Stomach (tissue), 8 donors: ENCODE measurements at regions not wholly inside any gene's neighbourhood (a gene's known extent, or its start where the extent isn't known, plus 50 kb on each side); places are given as distances from the start of the nearest gene placed in this dataset.
A peak's percentile ranks its signal among the peaks of the same experiment; 100 is the strongest.

ENCODE experiments used
- DNase-seq, 2 donors: peaks; one replicate each; pipeline versions ENCODE4 v3.0.0 to v3.0.0-alpha.2; 2013 to 2019
- H3K27ac ChIP-seq, 5 donors: fragments of 200-600 bp in 4 of 5; sonication (generic) in 4 of 5; one replicate each; pipeline ENCODE4 v1.5.1; 2013 to 2019; ENCODE audit warnings: mild to moderate bottlenecking in 1 of 5, moderate library complexity in 1 of 5
- H3K27me3 ChIP-seq, 3 donors: fragments of 200-600 bp; sonication (generic); one replicate each; pipeline ENCODE4 v1.5.1; 2017 to 2019; ENCODE audit warnings: mixed run types in 1 of 3
- H3K36me3 ChIP-seq, 4 donors: fragments of 200-600 bp; sonication (generic); 1 replicate in 3 of 4; 2 replicates in 1 of 4; pipeline ENCODE4 v1.5.1; 2016 to 2019
- H3K4me1 ChIP-seq, 4 donors: fragments of 200-600 bp; sonication (generic); one replicate each; pipeline ENCODE4 v1.5.1; 2016 to 2019
- H3K4me3 ChIP-seq, 4 donors: fragments of 200-600 bp; sonication (generic) in 3 of 4; one replicate each; pipeline ENCODE4 v1.5.1; 2016 to 2019; ENCODE audit warnings: mild to moderate bottlenecking in 1 of 4
- H3K9me3 ChIP-seq, 4 donors: fragments of 200-600 bp; sonication (generic); one replicate each; pipeline ENCODE4 v1.5.1; 2016 to 2019
- EP300 ChIP-seq: sonication (generic); formaldehyde crosslinking; IDR thresholded peaks from one replicate; pipeline ENCODE4 v1.6.1; 2017; ENCODE audit warnings: antibody characterized with exemption
- POLR2A ChIP-seq, 4 donors: fragments of 450-650 bp; IDR thresholded peaks; one replicate each; pipeline ENCODE4 v1.6.1; 2016; ENCODE audit warnings: antibody characterized with exemption in 4 of 4, control low read depth in 2 of 4, mild to moderate bottlenecking in 1 of 4, moderate library complexity in 1 of 4
- POLR2AphosphoS5 ChIP-seq, 3 donors: sonication (generic); formaldehyde crosslinking; IDR thresholded peaks; one replicate each; pipeline ENCODE4 v1.6.1; 2016; ENCODE audit warnings: antibody characterized with exemption in 3 of 3
- WGBS, 5 donors: extraction: QIAGEN DNeasy Blood & Tissue Kit in 3 of 5; methylation state at CpG; one replicate each; pipeline versions ENCODE4 v1.1.5 to v1.1.7; 2013 to 2018; 5-methylcytosine and 5-hydroxymethylcytosine counted together
- intact Hi-C: fragments of 100-400 bp; cut with DNase I; formaldehyde crosslinking; loops from one replicate; pipeline ENCODE4 v1.15.1; 2023; ENCODE audit warnings: low total_unique reads
- TF ChIP-seq, protein P1 (sequence below), 7 experiments: fragments of 450-650 bp in 4 of 7; fragments of 200-600 bp in 3 of 7; sonication (generic) in 3 of 7; IDR thresholded peaks; one replicate each; pipeline ENCODE4 v1.5.1; 2016 to 2019; ENCODE audit warnings: antibody characterized with exemption in 7 of 7, control low read depth in 2 of 7, mild to moderate bottlenecking in 1 of 7
- donor health status: healthy with polysubstance abuse.
- donor health status: Bipolar disorder and iron deficiency.
- donor health status: healthy.

DNA sequence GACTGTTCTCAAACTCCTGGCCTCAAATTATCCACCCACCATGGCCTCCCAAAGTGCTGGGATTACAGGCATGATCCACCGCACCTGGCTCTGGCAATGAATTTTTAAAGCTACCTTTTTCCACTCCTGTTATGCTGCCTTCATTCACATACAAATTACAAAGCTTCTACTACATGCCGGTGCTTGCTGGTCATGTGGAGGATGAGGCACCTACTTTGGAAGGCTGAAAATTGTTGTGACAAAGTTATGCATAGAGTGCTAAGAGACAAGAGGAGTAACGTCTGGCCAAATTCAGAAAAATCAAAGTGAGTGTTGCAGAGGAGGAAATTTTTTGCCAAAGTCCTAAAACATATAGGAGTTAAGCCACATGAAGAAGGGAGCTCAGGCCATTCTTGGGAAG, 191.7 kb upstream of the PPFIA2 start:
- Histone ChIP-seq H3K4me1 (peaks cover 0 to 10% (median 0%) of the 10 kb centered on the region in 4 donors), H3K27me3 (no peaks in the 10 kb centered on the region), H3K36me3 (no peaks in the 10 kb centered on the region), H3K4me3 (no peak overlapping the region), H3K27ac (no peak overlapping the region), H3K9me3 (no peaks in the 10 kb centered on the region)
- no peak for TF ChIP-seq POLR2AphosphoS5 (IDR thresholded peaks at IDR 0.05)
- 85 to 91% (median 90%) methylated on average over 3 of the region's 3 CpGs for WGBS, 5 donors
- no peak for DNase-seq
- intact Hi-C loops = no loop called here

DNA sequence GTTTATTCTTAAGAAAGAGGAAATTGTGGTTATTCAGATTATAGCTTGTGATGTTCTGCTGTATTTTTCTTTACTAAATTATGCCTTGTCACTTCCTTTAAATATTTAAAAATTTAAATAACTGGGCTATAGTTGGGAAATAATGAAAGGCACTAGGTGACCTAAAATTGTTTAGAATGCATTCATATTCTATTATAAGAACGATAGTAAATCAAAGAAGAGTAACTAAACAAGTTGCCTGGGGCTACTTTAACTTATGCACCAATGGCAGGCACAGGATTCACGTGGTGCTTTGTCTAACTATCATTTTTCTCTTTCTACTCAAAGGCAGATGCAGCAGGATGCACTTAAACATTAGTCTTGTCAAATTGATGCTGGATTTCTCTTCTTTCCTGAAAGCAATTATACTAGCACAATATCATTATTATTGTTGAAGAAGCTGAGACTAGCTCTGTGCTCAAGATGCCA, 190.7 kb upstream of the PPFIA2 start:
- no peak for DNase-seq
- 33 to 45% (median 38%) methylated on average over 2 of the region's 2 CpGs for WGBS, 5 donors
- Histone ChIP-seq H3K27me3 (no peaks in the 10 kb centered on the region), H3K4me3 (no peak overlapping the region), H3K9me3 (no peaks in the 10 kb centered on the region), H3K4me1 (peaks cover 0 to 10% (median 0%) of the 10 kb centered on the region in 4 donors), H3K36me3 (no peaks in the 10 kb centered on the region), H3K27ac (no peak overlapping the region)
- intact Hi-C loops = no loop called here
- TF ChIP-seq EP300 (no peak), POLR2AphosphoS5 (IDR thresholded peaks at IDR 0.05) (no peak), POLR2A (IDR thresholded peaks at IDR 0.05) (no peak)

DNA sequence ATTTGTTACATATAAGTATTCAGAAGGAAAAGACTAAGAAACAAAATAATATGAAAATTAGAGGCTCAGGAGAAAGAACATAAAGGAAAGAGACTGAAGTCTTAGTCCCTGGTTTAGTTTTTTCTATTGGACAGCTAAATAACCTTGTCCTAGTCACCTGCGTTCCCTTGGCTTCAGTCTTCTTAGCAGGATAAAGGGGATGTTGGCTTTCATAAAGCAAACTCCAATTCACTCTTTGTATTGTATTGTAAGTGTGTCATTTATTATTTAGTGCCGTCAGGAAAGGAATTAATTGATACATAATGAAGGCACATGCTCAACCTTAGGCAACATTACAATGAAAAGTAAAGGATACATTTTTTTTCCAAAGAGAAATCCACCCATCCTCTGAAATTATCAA, 190.3 kb upstream of the PPFIA2 start:
- Histone ChIP-seq H3K9me3 (no peaks in the 10 kb centered on the region), H3K4me3 (no peak overlapping the region), H3K4me1 (peaks cover 0 to 10% (median 0%) of the 10 kb centered on the region in 4 donors), H3K27me3 (no peaks in the 10 kb centered on the region), H3K36me3 (no peaks in the 10 kb centered on the region), H3K27ac (no peak overlapping the region)
- 57 to 75% (median 66%) methylated on average over 2 of the region's 2 CpGs for WGBS, 5 donors
- TF ChIP-seq POLR2A (IDR thresholded peaks at IDR 0.05) (no peak), POLR2AphosphoS5 (IDR thresholded peaks at IDR 0.05) (no peak), EP300 (no peak)
- TF ChIP-seq, protein P1, sequence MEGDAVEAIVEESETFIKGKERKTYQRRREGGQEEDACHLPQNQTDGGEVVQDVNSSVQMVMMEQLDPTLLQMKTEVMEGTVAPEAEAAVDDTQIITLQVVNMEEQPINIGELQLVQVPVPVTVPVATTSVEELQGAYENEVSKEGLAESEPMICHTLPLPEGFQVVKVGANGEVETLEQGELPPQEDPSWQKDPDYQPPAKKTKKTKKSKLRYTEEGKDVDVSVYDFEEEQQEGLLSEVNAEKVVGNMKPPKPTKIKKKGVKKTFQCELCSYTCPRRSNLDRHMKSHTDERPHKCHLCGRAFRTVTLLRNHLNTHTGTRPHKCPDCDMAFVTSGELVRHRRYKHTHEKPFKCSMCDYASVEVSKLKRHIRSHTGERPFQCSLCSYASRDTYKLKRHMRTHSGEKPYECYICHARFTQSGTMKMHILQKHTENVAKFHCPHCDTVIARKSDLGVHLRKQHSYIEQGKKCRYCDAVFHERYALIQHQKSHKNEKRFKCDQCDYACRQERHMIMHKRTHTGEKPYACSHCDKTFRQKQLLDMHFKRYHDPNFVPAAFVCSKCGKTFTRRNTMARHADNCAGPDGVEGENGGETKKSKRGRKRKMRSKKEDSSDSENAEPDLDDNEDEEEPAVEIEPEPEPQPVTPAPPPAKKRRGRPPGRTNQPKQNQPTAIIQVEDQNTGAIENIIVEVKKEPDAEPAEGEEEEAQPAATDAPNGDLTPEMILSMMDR (IDR thresholded peaks at IDR 0.05) = no peak
- DNase-seq = no peak
- intact Hi-C loops = no loop called here

DNA sequence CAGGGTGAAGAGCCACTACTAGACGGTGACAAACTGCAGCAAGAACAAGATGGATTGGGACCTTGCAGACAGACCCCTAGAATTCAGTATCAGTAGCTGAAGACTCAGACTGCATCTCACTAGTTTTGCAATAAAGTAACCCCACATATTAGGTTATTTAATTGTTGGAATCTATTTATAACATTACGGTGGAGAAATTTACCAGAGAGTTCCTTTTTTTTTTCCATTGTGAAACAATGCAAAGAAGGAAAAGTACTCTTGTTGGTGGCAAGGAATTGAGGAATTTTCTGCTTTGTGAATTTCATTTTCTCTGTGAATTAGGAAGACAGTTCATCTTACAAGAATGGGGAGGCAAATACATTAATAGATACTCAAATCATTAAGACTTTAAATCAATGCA, 185.7 kb upstream of the PPFIA2 start:
- Histone ChIP-seq H3K36me3 (no peaks in the 10 kb centered on the region), H3K9me3 (no peaks in the 10 kb centered on the region), H3K4me3 (no peak overlapping the region), H3K27me3 (no peaks in the 10 kb centered on the region), H3K27ac (no peak overlapping the region), H3K4me1 (peaks cover 0 to 10% (median 0%) of the 10 kb centered on the region in 4 donors)
- no peak for TF ChIP-seq POLR2AphosphoS5 (IDR thresholded peaks at IDR 0.05)
- no peak for TF ChIP-seq POLR2A (IDR thresholded peaks at IDR 0.05)
- TF ChIP-seq, protein P1 (IDR thresholded peaks at IDR 0.05) = no peak
- no peak for TF ChIP-seq EP300
- intact Hi-C loops = no loop called here
- no peak for DNase-seq
- 76 to 86% (median 82%) methylated on average over 2 of the region's 2 CpGs for WGBS, 5 donors

DNA sequence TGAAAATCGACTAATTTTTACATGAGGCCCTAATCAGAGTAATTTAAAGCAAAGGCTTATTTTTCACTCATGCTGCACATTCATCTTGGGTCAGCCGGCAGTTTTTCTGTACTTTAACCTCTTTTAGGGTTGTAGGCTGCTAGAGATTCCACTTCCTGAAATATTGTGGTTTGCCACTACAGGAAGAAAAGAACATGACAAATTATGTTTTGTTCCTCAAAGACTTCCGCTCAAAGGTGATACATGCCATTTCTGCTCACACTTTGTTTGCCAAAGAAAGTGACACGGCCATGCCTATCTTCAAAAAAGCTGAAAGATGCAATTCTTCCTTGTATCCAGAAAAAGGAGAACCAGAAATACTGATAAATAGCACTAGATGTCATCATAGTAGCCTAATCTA, 183.4 kb upstream of the PPFIA2 start:
- intact Hi-C loops = no loop called here
- WGBS, 5 donors = 34 to 57% (median 37%) methylated on average over 4 of the region's 4 CpGs
- TF ChIP-seq POLR2A (IDR thresholded peaks at IDR 0.05) (no peak), EP300 (no peak), POLR2AphosphoS5 (IDR thresholded peaks at IDR 0.05) (no peak)
- TF ChIP-seq, protein P1 (IDR thresholded peaks at IDR 0.05) = no peak

More for the DNA sequence above, 183.4 kb upstream of the PPFIA2 start:
- no peaks in the 10 kb centered on the region for H3K36me3 ChIP-seq
- peak in 1 of 2 donors; percentile 23 for DNase-seq
- H3K4me1 ChIP-seq = no peaks in the 10 kb centered on the region
- H3K27ac ChIP-seq = no peak overlapping the region
- H3K9me3 ChIP-seq = no peaks in the 10 kb centered on the region
- H3K4me3 ChIP-seq = no peak overlapping the region
- no peaks in the 10 kb centered on the region for H3K27me3 ChIP-seq
